AG08396 (cell line): ENCODE measurements at regions not wholly inside any gene's neighbourhood (a gene's known extent, or its start where the extent isn't known, plus 50 kb on each side); places are given as distances from the start of the nearest gene placed in this dataset.
"Not testable (repeated sequence)": the region's sequence is repeated elsewhere in the genome, so short reads cannot be mapped to it uniquely, and the experiment has no call there.

ENCODE experiments used
- DNase-seq: peaks from one replicate; pipeline ENCODE4 v3.0.0; 2012; ENCODE audit warnings: low spot score, mixed read lengths

GRCh38 chr11:81979448-81979847 lies 754.2 kb downstream of the FAM181B start:
- DNase-seq: no peak

- no peak for DNase-seq
Measured at GRCh38 chr11:81975261-81975900, 758.3 kb downstream of the FAM181B start.

- DNase-seq: no peak
Measured at GRCh38 chr11:81970886-81971285, 762.8 kb downstream of the FAM181B start.

- no peak for DNase-seq
Measured at GRCh38 chr11:81967242-81967641, 766.4 kb downstream of the FAM181B start.

GRCh38 chr11:81966340-81966739 lies 767.3 kb downstream of the FAM181B start:
- no peak for DNase-seq

- no peak for DNase-seq
Measured at GRCh38 chr11:81963018-81963417, 770.6 kb downstream of the FAM181B start.

GRCh38 chr11:81960443-81960842 lies 773.2 kb downstream of the FAM181B start:
- DNase-seq: no peak

GRCh38 chr11:81959341-81959740 lies 774.3 kb downstream of the FAM181B start:
- no peak for DNase-seq

- DNase-seq: not testable (repeated sequence)
Measured at GRCh38 chr11:81954301-81954700, 779.4 kb downstream of the FAM181B start.

GRCh38 chr11:81946831-81947230 lies 786.8 kb downstream of the FAM181B start:
- no peak for DNase-seq

GRCh38 chr11:81942646-81943045 lies 791.0 kb downstream of the FAM181B start:
- no peak for DNase-seq

- no peak for DNase-seq
Measured at GRCh38 chr11:81941998-81942397, 791.7 kb downstream of the FAM181B start.

GRCh38 chr11:81932303-81932702 lies 801.4 kb downstream of the FAM181B start:
- DNase-seq: no peak

- no peak for DNase-seq
Measured at GRCh38 chr11:81920205-81920604, 813.5 kb downstream of the FAM181B start.

GRCh38 chr11:81916451-81916850 lies 817.2 kb downstream of the FAM181B start:
- DNase-seq: no peak

- DNase-seq: no peak
Measured at GRCh38 chr11:81915045-81915444, 818.6 kb downstream of the FAM181B start.

- no peak for DNase-seq
Measured at GRCh38 chr11:81913793-81914192, 819.9 kb downstream of the FAM181B start.

GRCh38 chr11:81907996-81908395 lies 825.7 kb downstream of the FAM181B start:
- DNase-seq: no peak

- no peak for DNase-seq
Measured at GRCh38 chr11:81899156-81899555, 834.5 kb downstream of the FAM181B start.

GRCh38 chr11:81897639-81898038 lies 836.0 kb downstream of the FAM181B start:
- DNase-seq: no peak

- DNase-seq: no peak
Measured at GRCh38 chr11:81895258-81895657, 838.4 kb downstream of the FAM181B start.

GRCh38 chr11:81892770-81893635 lies 840.7 kb downstream of the FAM181B start:
- no peak for DNase-seq

GRCh38 chr11:81888391-81888790 lies 845.3 kb downstream of the FAM181B start:
- no peak for DNase-seq

GRCh38 chr11:81887671-81888070 lies 846.0 kb downstream of the FAM181B start:
- no peak for DNase-seq
